Testis (tissue), 2 donors: ENCODE measurements at regions not wholly inside any gene's neighbourhood (a gene's known extent, or its start where the extent isn't known, plus 50 kb on each side); places are given as distances from the start of the nearest gene placed in this dataset.
"Not testable (repeated sequence)": the region's sequence is repeated elsewhere in the genome, so short reads cannot be mapped to it uniquely, and the experiment has no call there.

Experiments used
- DNase-seq: peaks from one replicate; pipeline ENCODE4 v3.0.0-alpha.2; 2019
- H3K27ac ChIP-seq, 2 donors: fragments of 200-600 bp; sonication (generic); one replicate each; pipeline ENCODE4 v1.5.1; 2019
- H3K27me3 ChIP-seq: fragments of 200-600 bp; sonication (generic); one replicate; pipeline ENCODE4 v1.5.1; 2019
- H3K36me3 ChIP-seq: fragments of 200-600 bp; sonication (generic); one replicate; pipeline ENCODE4 v1.5.1; 2017; ENCODE audit warnings: low read depth; ENCODE audit errors: missing control alignments
- H3K4me1 ChIP-seq: fragments of 200-600 bp; sonication (generic); one replicate; pipeline ENCODE4 v1.5.1; 2019
- H3K4me3 ChIP-seq, 2 donors: fragments of 200-600 bp; sonication (generic); one replicate each; pipeline ENCODE4 v1.5.1; 2017 to 2019
- H3K9me3 ChIP-seq: fragments of 200-600 bp; sonication (generic); one replicate; pipeline ENCODE4 v1.5.1; 2017
- CTCF ChIP-seq, 3 experiments: fragments of 450-650 bp in 2 of 3; fragments of 200-600 bp in 1 of 3; sonication (generic) in 1 of 3; IDR thresholded peaks; one replicate each; pipeline ENCODE4 v1.5.1; 2016 to 2019; ENCODE audit warnings: antibody characterized with exemption in 3 of 3, mild to moderate bottlenecking in 2 of 3, moderate library complexity in 1 of 3
- POLR2A ChIP-seq: fragments of 450-650 bp; IDR thresholded peaks from one replicate; pipeline ENCODE4 v1.6.1; 2017; ENCODE audit warnings: antibody characterized with exemption, mild to moderate bottlenecking, moderate library complexity
- WGBS, 2 donors: methylation state at CpG; one replicate each; pipeline ENCODE4 v1.1.5; 2018; 5-methylcytosine and 5-hydroxymethylcytosine counted together
- intact Hi-C: fragments of 100-400 bp; cut with DNase I; formaldehyde crosslinking; loops from one replicate; pipeline ENCODE4 v1.15.1; 2023; ENCODE audit warnings: low total_unique reads

DNA sequence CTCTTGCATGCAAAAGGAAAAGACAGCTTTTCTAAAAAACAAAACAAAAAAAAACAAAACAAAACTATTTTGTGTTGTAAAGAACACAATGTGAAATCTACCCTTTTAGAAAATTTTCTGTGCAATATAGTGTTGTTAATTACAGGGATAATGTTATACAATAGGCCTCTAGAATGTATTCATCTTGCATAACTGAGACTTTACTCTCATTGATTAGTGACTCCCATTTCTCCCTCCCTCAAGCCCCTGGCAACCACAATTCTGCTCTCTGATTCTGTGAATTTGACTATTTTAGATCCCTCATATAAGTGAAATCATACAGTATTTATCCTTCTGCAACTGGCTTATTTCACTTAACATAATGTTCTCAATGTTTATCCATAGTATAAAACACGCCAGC, 234.1 kb downstream of the TMEM161B start:
- Histone ChIP-seq H3K4me1 (no peaks in the 10 kb centered on the region), H3K27ac (no peak overlapping the region), H3K9me3 (no peaks in the 10 kb centered on the region), H3K27me3 (no peaks in the 10 kb centered on the region), H3K36me3 (no peaks in the 10 kb centered on the region), H3K4me3 (no peak overlapping the region)
- 66 to 86% methylated on average over 1 of the region's 1 CpG for WGBS, 2 donors
- intact Hi-C loops, result no loop called here
- TF ChIP-seq CTCF (IDR thresholded peaks at IDR 0.05) (no peak), POLR2A (no peak)
- DNase-seq, result no peak

- no peak overlapping the region for H3K27ac ChIP-seq
- no peaks in the 10 kb centered on the region for H3K9me3 ChIP-seq
- no peak overlapping the region for H3K4me3 ChIP-seq
- no peaks in the 10 kb centered on the region for H3K4me1 ChIP-seq
- no peak for DNase-seq
- H3K36me3 ChIP-seq, result no peaks in the 10 kb centered on the region
- 61% methylated on average over 2 of the region's 2 CpGs for WGBS, 2 donors
- intact Hi-C loops, result no loop called here
- no peaks in the 10 kb centered on the region for H3K27me3 ChIP-seq
- TF ChIP-seq CTCF (IDR thresholded peaks at IDR 0.05), result no peak
- no peak for TF ChIP-seq POLR2A
Measured at GRCh38 chr5:88033191-88033590, 235.5 kb downstream of the TMEM161B start.

DNA sequence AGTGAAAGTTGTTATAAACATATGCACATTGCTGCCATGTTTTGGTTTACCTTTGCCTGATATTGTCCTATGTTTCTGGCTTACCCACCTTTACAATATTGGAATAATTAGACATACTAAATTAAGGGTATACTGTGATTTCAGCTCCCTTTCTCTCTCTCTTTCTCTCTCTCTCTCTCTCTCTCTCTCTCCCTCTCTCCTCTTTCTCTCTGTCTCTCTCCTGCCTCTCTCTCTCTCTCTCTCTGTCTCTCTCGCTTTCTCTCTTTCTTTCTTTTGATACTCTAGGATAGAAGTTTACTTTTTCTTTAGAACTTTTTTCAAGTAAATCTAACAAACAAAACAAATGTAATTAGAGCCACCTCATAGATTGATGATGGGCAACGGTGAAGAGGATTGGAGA, 239.6 kb downstream of the TMEM161B start:
- WGBS, 2 donors, result 83 to 85% methylated on average over 2 of the region's 2 CpGs
- no peaks in the 10 kb centered on the region for H3K4me1 ChIP-seq
- no peaks in the 10 kb centered on the region for H3K27me3 ChIP-seq
- no peak for TF ChIP-seq CTCF (IDR thresholded peaks at IDR 0.05)
- no peak for TF ChIP-seq POLR2A
- no peak for DNase-seq
- intact Hi-C loops, result no loop called here
- no peaks in the 10 kb centered on the region for H3K36me3 ChIP-seq
- no peak overlapping the region for H3K4me3 ChIP-seq
- H3K9me3 ChIP-seq, result no peaks in the 10 kb centered on the region
- H3K27ac ChIP-seq, result no peak overlapping the region

- Histone ChIP-seq H3K27ac (no peak overlapping the region), H3K4me3 (no peak overlapping the region)
- intact Hi-C loops, result no loop called here
Measured at GRCh38 chr5:88021141-88021540, 247.5 kb downstream of the TMEM161B start.

GRCh38 chr5:88014984-88015383, 253.7 kb downstream of the TMEM161B start:
- H3K36me3 ChIP-seq, H3K4me1 ChIP-seq, DNase-seq, H3K27me3 ChIP-seq, H3K9me3 ChIP-seq, H3K27ac ChIP-seq, intact Hi-C loops, H3K4me3 ChIP-seq: not testable (repeated sequence)
- 68 to 86% methylated on average over 6 to 7 of the region's 7 CpGs for WGBS, 2 donors

More at GRCh38 chr5:88021141-88021540, 247.5 kb downstream of the TMEM161B start:
- no peak for DNase-seq
- Histone ChIP-seq H3K9me3 (no peaks in the 10 kb centered on the region), H3K27me3 (no peaks in the 10 kb centered on the region), H3K36me3 (no peaks in the 10 kb centered on the region), H3K4me1 (no peaks in the 10 kb centered on the region)
- TF ChIP-seq POLR2A (no peak), CTCF (IDR thresholded peaks at IDR 0.05) (no peak)
- WGBS, 2 donors, result 82% methylated on average over 5 of the region's 5 CpGs
